ENCODE measurements at regions not wholly inside any gene's neighbourhood (a gene's known extent, or its start where the extent isn't known, plus 50 kb on each side); places are given as distances from the start of the nearest gene placed in this dataset.
"Not testable (repeated sequence)": the region's sequence is repeated elsewhere in the genome, so short reads cannot be mapped to it uniquely, and the experiment has no call there.

DNA sequence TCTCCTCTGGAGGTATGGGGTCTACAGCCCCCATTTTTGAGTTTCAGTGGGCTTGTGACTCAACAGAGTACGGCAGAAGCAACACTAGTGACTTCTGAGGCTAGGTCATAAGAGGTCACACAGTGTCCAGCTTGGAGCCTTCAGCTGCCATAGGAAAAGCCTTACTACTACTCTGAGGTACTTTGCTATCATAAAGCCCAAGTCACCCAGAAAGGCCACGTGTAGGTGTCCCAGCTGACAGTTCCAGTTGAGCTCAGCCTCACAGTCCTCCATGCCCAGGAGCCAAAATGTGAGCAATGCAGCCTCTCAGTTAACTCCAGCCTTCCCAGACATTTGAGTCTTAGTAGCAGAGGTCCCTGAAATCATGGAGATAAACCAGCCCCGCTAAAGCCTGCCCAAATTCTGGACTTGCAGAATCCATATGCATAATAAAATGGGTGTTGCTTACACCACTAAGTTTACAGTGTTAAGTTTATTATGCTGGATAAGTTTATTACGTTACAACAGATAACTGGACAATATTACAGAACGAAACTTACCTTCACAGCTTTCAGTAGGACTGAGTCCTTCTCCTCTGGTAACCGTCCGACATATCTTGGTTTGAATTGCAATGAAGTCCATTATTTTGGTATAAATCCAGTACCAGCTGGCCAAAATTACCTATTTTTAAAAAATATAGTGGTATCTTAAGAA is 181.1 kb downstream of the AVL9 start:
- ATAC-seq (ENCODE audit: low FRiP score) (no peak), DNase-seq (ENCODE audit: low spot score) (no peak)
- TF ChIP-seq, protein P1, sequence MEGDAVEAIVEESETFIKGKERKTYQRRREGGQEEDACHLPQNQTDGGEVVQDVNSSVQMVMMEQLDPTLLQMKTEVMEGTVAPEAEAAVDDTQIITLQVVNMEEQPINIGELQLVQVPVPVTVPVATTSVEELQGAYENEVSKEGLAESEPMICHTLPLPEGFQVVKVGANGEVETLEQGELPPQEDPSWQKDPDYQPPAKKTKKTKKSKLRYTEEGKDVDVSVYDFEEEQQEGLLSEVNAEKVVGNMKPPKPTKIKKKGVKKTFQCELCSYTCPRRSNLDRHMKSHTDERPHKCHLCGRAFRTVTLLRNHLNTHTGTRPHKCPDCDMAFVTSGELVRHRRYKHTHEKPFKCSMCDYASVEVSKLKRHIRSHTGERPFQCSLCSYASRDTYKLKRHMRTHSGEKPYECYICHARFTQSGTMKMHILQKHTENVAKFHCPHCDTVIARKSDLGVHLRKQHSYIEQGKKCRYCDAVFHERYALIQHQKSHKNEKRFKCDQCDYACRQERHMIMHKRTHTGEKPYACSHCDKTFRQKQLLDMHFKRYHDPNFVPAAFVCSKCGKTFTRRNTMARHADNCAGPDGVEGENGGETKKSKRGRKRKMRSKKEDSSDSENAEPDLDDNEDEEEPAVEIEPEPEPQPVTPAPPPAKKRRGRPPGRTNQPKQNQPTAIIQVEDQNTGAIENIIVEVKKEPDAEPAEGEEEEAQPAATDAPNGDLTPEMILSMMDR (IDR thresholded peaks at IDR 0.05), result no peak

DNA sequence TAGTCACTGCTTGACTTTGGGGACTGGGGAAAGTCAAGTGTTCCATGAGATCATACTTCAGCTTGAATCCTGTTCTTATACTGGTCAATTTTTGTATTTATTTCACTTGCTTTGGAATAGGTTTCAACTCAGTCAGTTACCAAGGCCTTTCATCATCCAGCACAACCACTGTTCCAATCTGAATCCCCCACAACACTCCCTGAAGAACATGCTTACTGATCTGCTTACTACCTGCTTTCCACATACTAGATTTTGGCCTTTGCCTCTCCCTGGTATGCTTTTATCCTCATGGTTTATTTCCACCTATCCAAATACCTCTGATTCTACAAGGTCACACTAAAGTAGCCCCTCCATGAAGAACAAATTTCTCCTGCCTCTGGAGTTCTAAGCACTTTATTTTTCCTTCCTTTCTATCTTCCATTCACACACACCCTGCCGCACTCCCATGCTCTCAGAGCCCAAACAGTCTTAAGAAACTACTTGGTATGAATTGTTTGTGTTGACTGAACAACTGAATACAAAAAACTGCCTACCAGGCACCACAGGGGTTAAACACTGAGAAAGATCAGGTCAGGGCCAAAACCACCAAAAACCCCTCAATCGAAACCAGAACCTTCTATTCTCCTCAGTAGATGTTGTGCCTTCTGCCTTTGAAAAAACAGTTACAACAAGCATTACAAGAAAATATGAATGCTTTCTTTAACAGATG is 178.1 kb downstream of the AVL9 start:
- TF ChIP-seq, protein P1 (IDR thresholded peaks at IDR 0.05), result no peak
- DNase-seq (ENCODE audit: low spot score), result no peak
- ATAC-seq (ENCODE audit: low FRiP score), result no peak

DNA sequence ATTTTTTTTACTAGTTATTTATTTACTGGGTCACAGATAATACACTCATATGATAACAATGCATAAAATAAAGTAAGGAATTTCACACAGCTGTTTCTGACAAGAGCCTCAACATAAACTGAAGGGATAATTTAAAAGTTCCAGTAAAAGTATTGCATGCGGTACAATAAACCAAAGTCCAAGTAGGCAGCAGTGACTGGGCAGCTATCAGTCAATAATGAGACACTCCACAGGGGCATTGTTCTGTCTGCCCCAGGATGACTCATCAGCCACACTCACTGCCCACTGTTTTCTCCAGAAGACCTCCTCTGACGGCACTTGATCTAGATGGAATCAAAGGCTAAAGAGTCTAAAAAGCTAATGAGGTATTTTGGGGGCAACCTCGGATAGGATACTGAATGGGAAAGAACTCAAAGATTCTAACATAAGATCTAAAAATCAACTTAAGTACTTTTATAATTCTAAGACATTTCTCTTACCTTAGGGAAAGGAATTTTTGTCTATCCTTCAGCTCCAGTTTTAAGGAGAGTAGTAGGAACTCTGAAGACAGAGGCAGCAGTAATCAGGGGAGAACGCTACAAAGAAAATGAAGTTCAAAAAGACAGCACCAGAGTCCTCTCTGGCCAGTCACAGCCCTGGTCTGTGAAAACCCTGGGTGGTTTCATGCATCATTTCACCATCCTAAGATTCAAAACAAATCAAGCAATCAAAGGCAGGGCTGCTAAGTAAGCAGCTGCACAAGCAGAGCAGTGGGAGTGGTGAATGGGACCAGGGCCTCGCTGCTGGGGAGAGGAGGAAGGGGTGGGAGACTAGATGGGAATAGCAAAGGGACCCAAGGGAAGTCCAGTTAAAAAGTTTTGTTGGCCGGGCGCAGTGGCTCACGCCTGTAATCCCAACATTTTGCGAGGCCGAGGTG is 175.1 kb downstream of the AVL9 start:
- TF ChIP-seq, protein P1 (IDR thresholded peaks at IDR 0.05), result no peak
- ATAC-seq (ENCODE audit: low FRiP score) (no peak), DNase-seq (ENCODE audit: low spot score) (no peak)

DNA sequence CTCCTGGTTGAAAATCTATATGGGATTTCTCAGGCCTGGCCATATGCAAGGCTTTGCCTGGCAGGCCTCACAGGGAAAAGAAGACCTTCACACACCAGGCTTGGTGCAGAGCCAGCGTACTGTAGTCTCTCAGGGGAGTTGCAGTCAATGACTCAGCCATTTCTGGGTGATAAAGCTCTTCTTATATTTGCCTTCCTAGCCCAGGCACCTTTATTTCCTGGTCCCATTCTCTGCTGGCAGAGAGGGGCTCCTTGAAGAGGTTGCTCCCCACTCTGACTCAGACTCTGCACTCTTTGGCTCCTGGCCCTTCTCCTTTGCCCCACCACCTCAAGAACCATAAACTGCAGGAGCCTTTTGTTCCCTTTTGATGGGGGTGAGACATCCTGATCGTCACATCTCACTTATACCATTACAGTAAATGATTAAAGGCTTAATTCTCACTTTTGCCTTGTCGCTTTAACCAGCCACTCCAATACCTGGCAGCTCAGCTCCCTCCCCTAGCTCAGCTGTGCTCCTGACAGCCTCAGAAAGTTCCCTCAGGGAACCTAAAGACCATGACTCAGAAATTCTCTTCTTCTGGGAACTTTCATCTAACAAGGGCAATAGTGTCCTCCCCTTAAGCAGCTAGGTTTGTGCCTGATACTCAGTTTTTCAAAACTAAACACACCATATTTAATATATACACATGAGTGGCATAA is 174.0 kb downstream of the AVL9 start:
- not testable (repeated sequence) for DNase-seq (ENCODE audit: low spot score); ATAC-seq (ENCODE audit: low FRiP score)

DNA sequence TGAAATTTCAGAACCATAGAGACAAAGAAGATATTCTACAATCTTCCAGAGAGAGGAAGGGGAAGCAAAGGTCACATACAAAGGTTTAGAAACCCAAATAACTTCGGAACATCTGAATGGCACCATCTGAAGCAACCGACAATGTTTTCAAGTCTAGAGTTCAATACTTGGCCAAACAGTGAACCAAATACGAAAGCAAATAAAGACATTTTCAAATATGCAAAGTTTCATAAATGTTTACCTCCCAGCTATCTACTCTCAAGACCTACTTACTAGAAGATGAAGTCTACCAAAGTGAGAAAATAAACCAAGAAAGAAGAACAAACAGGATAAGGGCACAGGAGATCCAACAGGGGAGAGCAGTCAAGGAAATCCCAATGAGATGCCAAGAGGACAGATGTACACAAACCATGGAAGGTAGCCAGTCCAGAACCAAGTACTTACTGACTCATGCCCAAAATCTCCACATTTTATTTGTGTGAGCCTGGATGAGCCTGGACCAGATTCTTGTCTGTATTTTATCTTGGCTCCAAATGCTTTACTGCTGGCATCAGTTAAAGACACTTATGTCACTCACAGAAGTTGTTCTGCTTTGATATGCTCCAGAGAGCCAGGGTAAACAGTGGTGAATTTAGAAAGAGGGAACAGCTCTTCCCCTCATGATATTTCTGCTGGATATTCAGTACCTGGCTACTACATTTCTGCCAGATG is 173.3 kb downstream of the AVL9 start:
- DNase-seq (ENCODE audit: low spot score); ATAC-seq (ENCODE audit: low FRiP score): not testable (repeated sequence)

DNA sequence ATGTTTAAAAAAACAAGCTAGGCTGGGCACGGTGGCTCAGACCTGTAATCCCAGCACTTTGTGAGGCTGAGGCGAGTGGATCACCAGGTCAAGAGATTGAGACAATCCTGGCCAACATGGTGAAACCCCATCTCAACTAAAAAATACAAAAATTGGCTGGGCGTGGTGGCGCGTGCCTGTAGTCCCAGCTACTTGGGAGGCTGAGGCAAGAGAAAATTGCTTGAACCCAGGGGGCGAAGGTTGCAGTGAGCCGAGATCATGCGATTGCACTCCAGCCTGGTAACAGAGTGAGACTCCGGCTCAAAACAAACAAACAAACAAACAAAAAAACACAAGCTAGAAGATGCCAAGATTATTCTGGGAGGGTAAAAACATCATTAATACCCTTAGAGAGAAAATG is 172.3 kb downstream of the AVL9 start:
- not testable (repeated sequence) for DNase-seq (ENCODE audit: low spot score); ATAC-seq (ENCODE audit: low FRiP score)

DNA sequence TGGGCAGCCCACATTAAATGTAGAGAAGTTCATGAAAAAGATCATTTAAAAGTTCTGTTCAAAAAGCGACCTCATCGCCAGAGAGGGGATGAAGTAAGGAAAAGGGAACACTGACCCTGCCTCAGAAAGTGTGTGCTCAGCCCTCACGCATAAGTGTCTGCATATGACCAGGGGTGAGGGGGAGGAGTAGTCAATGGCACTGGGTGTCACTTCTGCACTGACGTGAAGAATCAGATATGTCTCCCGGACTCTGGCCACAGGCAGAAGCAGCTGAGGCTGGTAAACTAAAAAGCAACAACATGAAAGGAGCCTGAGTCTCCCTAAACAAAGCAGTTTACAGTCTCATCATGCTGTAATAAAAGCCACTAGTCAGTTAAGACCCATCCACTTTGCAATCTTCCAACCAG is 168.5 kb downstream of the AVL9 start:
- not testable (repeated sequence) for ATAC-seq (ENCODE audit: low FRiP score); DNase-seq (ENCODE audit: low spot score)

DNA sequence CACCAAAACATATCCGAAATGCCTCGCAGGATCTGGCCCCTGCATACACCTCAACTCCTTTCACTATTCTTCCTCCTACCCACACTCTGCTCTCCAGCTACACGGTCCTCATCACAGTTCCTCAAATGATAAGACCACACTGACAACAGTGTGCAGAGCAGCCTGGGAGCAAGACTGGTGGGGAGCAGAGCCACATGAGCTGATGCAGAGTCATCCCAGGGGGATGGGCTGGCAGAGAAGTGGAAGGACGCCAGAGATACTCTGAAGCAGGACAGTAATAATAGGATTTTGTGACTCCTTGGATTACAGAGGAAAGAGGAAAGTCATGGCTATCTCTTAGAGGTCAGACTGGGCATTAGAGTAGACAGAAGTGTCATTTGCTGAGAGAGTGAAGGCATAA is 167.2 kb downstream of the AVL9 start:
- not testable (repeated sequence) for ATAC-seq (ENCODE audit: low FRiP score); DNase-seq (ENCODE audit: low spot score)

DNA sequence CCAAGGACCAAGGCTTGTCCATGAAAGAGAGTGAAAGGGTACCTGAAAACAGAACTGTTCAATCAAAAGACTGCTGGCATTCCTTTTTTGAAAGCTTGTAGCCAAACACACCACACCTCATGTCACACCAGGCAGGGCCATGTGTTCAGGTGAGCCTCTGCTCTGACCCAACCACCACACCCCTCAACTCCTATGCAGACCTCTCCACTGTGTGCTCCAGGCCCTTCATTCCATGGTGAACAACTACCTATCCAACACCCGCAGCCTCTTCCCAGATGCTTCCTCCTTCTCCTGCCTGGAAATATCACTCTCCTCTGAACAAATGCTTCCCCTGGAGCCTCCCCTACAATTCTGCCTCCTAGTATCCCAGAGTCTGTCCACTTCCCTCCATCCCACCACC is 166.6 kb downstream of the AVL9 start:
- DNase-seq (ENCODE audit: low spot score), result no peak

More for the DNA sequence above, 166.6 kb downstream of the AVL9 start:
- TF ChIP-seq, protein P1 (IDR thresholded peaks at IDR 0.05), result no peak
- no peak for ATAC-seq (ENCODE audit: low FRiP score)
